SK-N-SH (cell line): ENCODE measurements at regions not wholly inside any gene's neighbourhood (a gene's known extent, or its start where the extent isn't known, plus 50 kb on each side); places are given as distances from the start of the nearest gene placed in this dataset.

ENCODE experiments used
- CTCF ChIA-PET: fragments of 300-600, 350-600 bp; formaldehyde crosslinking; extraction: SDS; loops from one replicate; lab custom pipeline; 2021; lab: Yijun Ruan, JAX
- POLR2A ChIA-PET: fragments of 350-600 bp; sonication (Branson Sonifier 250); formaldehyde crosslinking; extraction: SDS; loops from one replicate; lab custom pipeline; 2020; ENCODE audit warnings: antibody characterized with exemption, inconsistent platforms; lab: Yijun Ruan, JAX
- DNase-seq: peaks from one replicate; pipeline ENCODE4 v3.0.0; 2012
- H2AFZ ChIP-seq: fragments of 200-600 bp; sonication (generic); 2 replicates; pipeline ENCODE4 v1.8.1; 2016; ENCODE audit warnings: antibody characterized with exemption, mild to moderate bottlenecking, low read depth
- H3F3A ChIP-seq: fragments of 200-600 bp; sonication (generic); replicated peaks from 2 replicates; pipeline ENCODE3; 2016; ENCODE audit warnings: antibody characterized with exemption, mild to moderate bottlenecking; ENCODE audit not compliant: insufficient read depth
- H3K27ac ChIP-seq, 2 experiments: fragments of 200-500 bp in 1 of 2; fragments of 200-600 bp in 1 of 2; sonication (Bioruptor generic) in 1 of 2; sonication (generic), shearing (Covaris generic) in 1 of 2; 2 replicates each; pipeline versions ENCODE4 v1.5.1 to v1.6.1; 2014 to 2016; ENCODE audit warnings: low read depth in 2 of 2, inconsistent platforms in 1 of 2, low read length in 1 of 2, mild to moderate bottlenecking in 1 of 2, mixed read lengths in 1 of 2
- H3K27me3 ChIP-seq: fragments of 200-600 bp; sonication (generic), shearing (Covaris generic); 2 replicates; pipeline ENCODE4 v1.6.1; 2016; ENCODE audit warnings: mixed run types; ENCODE audit not compliant: insufficient read depth
- H3K36me3 ChIP-seq, 2 experiments: fragments of 200-500 bp in 1 of 2; fragments of 200-600 bp in 1 of 2; sonication (Bioruptor generic) in 1 of 2; sonication (generic) in 1 of 2; replicated peaks in 1 of 2; 2 replicates each; pipeline versions ENCODE3 to v1.5.1; 2014 to 2016; ENCODE audit warnings: low read length in 1 of 2, mild to moderate bottlenecking in 1 of 2; ENCODE audit not compliant: insufficient read depth in 2 of 2, control insufficient read depth in 1 of 2
- H3K4me1 ChIP-seq, 2 experiments: fragments of 200-500 bp in 1 of 2; fragments of 200-600 bp in 1 of 2; sonication (Bioruptor generic) in 1 of 2; sonication (generic), shearing (Covaris generic) in 1 of 2; 2 replicates each; pipeline versions ENCODE4 v1.5.1 to v1.6.1; 2014 to 2016; ENCODE audit warnings: low read depth in 1 of 2, low read length in 1 of 2, mixed run types in 1 of 2; ENCODE audit not compliant: insufficient read depth in 2 of 2, control insufficient read depth in 1 of 2
- H3K4me2 ChIP-seq: fragments of 200-600 bp; sonication (generic), shearing (Covaris generic); 2 replicates; pipeline ENCODE4 v1.6.1; 2017; ENCODE audit warnings: mixed run types
- H3K4me3 ChIP-seq, 2 experiments: fragments of 200-500 bp in 1 of 2; fragments of 200-600 bp in 1 of 2; sonication (Bioruptor generic) in 1 of 2; sonication (generic), shearing (Covaris generic) in 1 of 2; 2 replicates each; pipeline versions ENCODE4 v1.5.1 to v1.8.1; 2014 to 2016; ENCODE audit warnings: low read depth in 2 of 2, inconsistent platforms in 1 of 2, low read length in 1 of 2, mild to moderate bottlenecking in 1 of 2, mixed read lengths in 1 of 2, moderate library complexity in 1 of 2
- H3K79me2 ChIP-seq: fragments of 200-600 bp; sonication (generic); 2 replicates; pipeline ENCODE4 v1.8.1; 2017; ENCODE audit warnings: mild to moderate bottlenecking; ENCODE audit not compliant: insufficient read depth
- H3K9ac ChIP-seq: fragments of 200-600 bp; sonication (generic); 2 replicates; pipeline ENCODE4 v1.6.1; 2017; ENCODE audit warnings: mixed run types
- H3K9me2 ChIP-seq: fragments of 200-600 bp; sonication (generic); 2 replicates; pipeline ENCODE4 v1.6.1; 2017; ENCODE audit warnings: mixed run types
- H3K9me3 ChIP-seq: fragments of 200-600 bp; sonication (generic); 2 replicates; pipeline ENCODE4 v1.6.1; 2017; ENCODE audit warnings: mixed run types, mild to moderate bottlenecking, moderate library complexity
- H4K20me1 ChIP-seq: fragments of 200-600 bp; sonication (generic); 2 replicates; pipeline ENCODE4 v1.6.1; 2017; ENCODE audit warnings: mild to moderate bottlenecking, mixed run types; ENCODE audit not compliant: insufficient read depth
- ELF1 ChIP-seq: IDR thresholded peaks from 2 replicates; pipeline ENCODE4 v1.4.0; 2012
- FOXM1 ChIP-seq: IDR thresholded peaks from 2 replicates; pipeline ENCODE4 v1.4.0; 2012; ENCODE audit warnings: low read depth, mild to moderate bottlenecking
- GABPA ChIP-seq: IDR thresholded peaks from 2 replicates; pipeline ENCODE4 v1.4.0; 2012; ENCODE audit warnings: low read depth, mild to moderate bottlenecking
- GATA2 ChIP-seq: sonication (generic); formaldehyde crosslinking; IDR thresholded peaks from 2 replicates; pipeline ENCODE4 v1.5.0; 2020; ENCODE audit warnings: mild to moderate bottlenecking, missing genetic modification reagents
- MEF2A ChIP-seq: IDR thresholded peaks from 2 replicates; pipeline ENCODE4 v1.4.0; 2012; ENCODE audit warnings: low read depth, borderline replicate concordance
- NRF1 ChIP-seq: IDR thresholded peaks from 2 replicates; pipeline ENCODE4 v1.6.1; 2012; ENCODE audit warnings: low read depth, mild to moderate bottlenecking, low read length
- POLR2AphosphoS5 ChIP-seq: IDR thresholded peaks from 2 replicates; pipeline ENCODE4 v1.6.1; 2012; ENCODE audit warnings: low read depth, low read length
- RAD21 ChIP-seq: IDR thresholded peaks from 2 replicates; pipeline ENCODE4 v1.6.1; 2012; ENCODE audit warnings: mild to moderate bottlenecking, low read length
- RCOR1 ChIP-seq: fragments of 150-350 bp; IDR thresholded peaks from 2 replicates; pipeline ENCODE4 v1.6.1; 2017; ENCODE audit warnings: antibody characterized with exemption, low read length
- RFX5 ChIP-seq: IDR thresholded peaks from 2 replicates; pipeline ENCODE4 v1.6.1; 2012; ENCODE audit warnings: mild to moderate bottlenecking, improper control_type of control experiment, low read length
- SIN3A ChIP-seq: IDR thresholded peaks from 2 replicates; pipeline ENCODE4 v1.6.1; 2012; ENCODE audit warnings: low read depth, mild to moderate bottlenecking, low read length, moderate library complexity, borderline replicate concordance
- TAF1 ChIP-seq: IDR thresholded peaks from 2 replicates; pipeline ENCODE4 v1.6.1; 2012; ENCODE audit warnings: low read depth, mild to moderate bottlenecking, low read length, moderate library complexity, borderline replicate concordance
- TCF12 ChIP-seq: IDR thresholded peaks from 2 replicates; pipeline ENCODE4 v1.4.0; 2012
- WGBS: methylation state at CpG from one replicate; pipeline ENCODE4 v1.1.6; 2017; ENCODE audit warnings: low lambda C conversion rate; 5-methylcytosine and 5-hydroxymethylcytosine counted together
- TF ChIP-seq, protein P1 (sequence below): IDR thresholded peaks from 2 replicates; pipeline ENCODE4 v1.4.0; 2012; ENCODE audit warnings: low read depth, borderline replicate concordance
- TF ChIP-seq, protein P2 (sequence below): fragments of 150-350 bp; IDR thresholded peaks from 2 replicates; pipeline ENCODE4 v1.6.1; 2016; ENCODE audit warnings: mild to moderate bottlenecking, low read depth, low read length
- TF ChIP-seq, protein P3 (sequence below): IDR thresholded peaks from 2 replicates; pipeline ENCODE4 v1.4.0; 2012; ENCODE audit warnings: low read depth, borderline replicate concordance
- TF ChIP-seq, protein P4 (sequence below): fragments of 200-600 bp; sonication (generic); IDR thresholded peaks from 2 replicates; pipeline ENCODE4 v1.6.1; 2017; ENCODE audit warnings: antibody characterized with exemption, mild to moderate bottlenecking, moderate library complexity
- TF ChIP-seq, protein P5 (sequence below): fragments of 150-350 bp; IDR thresholded peaks from 2 replicates; pipeline ENCODE4 v1.6.1; 2017; ENCODE audit warnings: antibody characterized with exemption, low read length, low read depth, borderline replicate concordance

DNA sequence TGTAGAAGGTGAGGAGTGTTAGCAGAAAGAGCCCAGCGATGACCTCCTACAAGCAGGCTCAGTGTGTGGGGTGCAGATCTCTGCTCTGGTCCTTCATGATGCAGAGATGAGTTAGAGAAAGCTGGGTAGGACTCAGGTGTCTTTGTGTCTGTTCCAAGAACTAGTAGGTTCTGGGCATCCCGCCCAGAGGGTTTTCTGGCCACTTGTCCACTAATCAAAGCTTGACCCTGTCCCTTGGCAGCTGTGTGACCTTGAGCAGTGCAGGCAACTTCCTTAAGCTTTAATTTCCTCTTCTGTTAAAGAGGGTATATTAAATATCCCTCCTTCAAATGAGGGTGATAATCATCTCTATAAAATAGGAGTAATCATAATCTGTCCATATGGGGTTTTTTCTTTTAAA is 54.7 kb upstream of the WNT4 start:
- no peak overlapping the region for H3K9ac ChIP-seq
- H3K4me2 ChIP-seq: no peak overlapping the region
- H3F3A ChIP-seq: no peaks in the 10 kb centered on the region
- no peak overlapping the region for H2AFZ ChIP-seq
- no peak for TF ChIP-seq TAF1
- TF ChIP-seq RCOR1: no peak
- no peak for TF ChIP-seq ELF1
- TF ChIP-seq GATA2 (CRISPR knock-in tag): no peak
- TF ChIP-seq, protein P1, sequence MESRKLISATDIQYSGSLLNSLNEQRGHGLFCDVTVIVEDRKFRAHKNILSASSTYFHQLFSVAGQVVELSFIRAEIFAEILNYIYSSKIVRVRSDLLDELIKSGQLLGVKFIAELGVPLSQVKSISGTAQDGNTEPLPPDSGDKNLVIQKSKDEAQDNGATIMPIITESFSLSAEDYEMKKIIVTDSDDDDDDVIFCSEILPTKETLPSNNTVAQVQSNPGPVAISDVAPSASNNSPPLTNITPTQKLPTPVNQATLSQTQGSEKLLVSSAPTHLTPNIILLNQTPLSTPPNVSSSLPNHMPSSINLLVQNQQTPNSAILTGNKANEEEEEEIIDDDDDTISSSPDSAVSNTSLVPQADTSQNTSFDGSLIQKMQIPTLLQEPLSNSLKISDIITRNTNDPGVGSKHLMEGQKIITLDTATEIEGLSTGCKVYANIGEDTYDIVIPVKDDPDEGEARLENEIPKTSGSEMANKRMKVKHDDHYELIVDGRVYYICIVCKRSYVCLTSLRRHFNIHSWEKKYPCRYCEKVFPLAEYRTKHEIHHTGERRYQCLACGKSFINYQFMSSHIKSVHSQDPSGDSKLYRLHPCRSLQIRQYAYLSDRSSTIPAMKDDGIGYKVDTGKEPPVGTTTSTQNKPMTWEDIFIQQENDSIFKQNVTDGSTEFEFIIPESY: no peak
- TF ChIP-seq, protein P2, sequence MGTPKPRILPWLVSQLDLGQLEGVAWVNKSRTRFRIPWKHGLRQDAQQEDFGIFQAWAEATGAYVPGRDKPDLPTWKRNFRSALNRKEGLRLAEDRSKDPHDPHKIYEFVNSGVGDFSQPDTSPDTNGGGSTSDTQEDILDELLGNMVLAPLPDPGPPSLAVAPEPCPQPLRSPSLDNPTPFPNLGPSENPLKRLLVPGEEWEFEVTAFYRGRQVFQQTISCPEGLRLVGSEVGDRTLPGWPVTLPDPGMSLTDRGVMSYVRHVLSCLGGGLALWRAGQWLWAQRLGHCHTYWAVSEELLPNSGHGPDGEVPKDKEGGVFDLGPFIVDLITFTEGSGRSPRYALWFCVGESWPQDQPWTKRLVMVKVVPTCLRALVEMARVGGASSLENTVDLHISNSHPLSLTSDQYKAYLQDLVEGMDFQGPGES: no peak
- TF ChIP-seq, protein P3, sequence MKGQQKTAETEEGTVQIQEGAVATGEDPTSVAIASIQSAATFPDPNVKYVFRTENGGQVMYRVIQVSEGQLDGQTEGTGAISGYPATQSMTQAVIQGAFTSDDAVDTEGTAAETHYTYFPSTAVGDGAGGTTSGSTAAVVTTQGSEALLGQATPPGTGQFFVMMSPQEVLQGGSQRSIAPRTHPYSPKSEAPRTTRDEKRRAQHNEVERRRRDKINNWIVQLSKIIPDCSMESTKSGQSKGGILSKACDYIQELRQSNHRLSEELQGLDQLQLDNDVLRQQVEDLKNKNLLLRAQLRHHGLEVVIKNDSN: no peak
- no peak for TF ChIP-seq TCF12
- TF ChIP-seq, protein P4, sequence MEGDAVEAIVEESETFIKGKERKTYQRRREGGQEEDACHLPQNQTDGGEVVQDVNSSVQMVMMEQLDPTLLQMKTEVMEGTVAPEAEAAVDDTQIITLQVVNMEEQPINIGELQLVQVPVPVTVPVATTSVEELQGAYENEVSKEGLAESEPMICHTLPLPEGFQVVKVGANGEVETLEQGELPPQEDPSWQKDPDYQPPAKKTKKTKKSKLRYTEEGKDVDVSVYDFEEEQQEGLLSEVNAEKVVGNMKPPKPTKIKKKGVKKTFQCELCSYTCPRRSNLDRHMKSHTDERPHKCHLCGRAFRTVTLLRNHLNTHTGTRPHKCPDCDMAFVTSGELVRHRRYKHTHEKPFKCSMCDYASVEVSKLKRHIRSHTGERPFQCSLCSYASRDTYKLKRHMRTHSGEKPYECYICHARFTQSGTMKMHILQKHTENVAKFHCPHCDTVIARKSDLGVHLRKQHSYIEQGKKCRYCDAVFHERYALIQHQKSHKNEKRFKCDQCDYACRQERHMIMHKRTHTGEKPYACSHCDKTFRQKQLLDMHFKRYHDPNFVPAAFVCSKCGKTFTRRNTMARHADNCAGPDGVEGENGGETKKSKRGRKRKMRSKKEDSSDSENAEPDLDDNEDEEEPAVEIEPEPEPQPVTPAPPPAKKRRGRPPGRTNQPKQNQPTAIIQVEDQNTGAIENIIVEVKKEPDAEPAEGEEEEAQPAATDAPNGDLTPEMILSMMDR: no peak
- no peak for TF ChIP-seq GABPA
- TF ChIP-seq POLR2AphosphoS5: no peak
- TF ChIP-seq MEF2A: no peak
- no peak for TF ChIP-seq NRF1
- TF ChIP-seq SIN3A: no peak
- TF ChIP-seq FOXM1: no peak
- no peak for TF ChIP-seq RFX5
- no peak for TF ChIP-seq RAD21
- TF ChIP-seq, protein P5, sequence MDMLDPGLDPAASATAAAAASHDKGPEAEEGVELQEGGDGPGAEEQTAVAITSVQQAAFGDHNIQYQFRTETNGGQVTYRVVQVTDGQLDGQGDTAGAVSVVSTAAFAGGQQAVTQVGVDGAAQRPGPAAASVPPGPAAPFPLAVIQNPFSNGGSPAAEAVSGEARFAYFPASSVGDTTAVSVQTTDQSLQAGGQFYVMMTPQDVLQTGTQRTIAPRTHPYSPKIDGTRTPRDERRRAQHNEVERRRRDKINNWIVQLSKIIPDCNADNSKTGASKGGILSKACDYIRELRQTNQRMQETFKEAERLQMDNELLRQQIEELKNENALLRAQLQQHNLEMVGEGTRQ: no peak
- H3K9me3 ChIP-seq: no peaks in the 10 kb centered on the region
- H4K20me1 ChIP-seq: no peaks in the 10 kb centered on the region
- ChIA-PET CTCF (interaction anchor here (0.8 to 1.8 kb wide), 2 partner anchors 39 to 92 kb away, joined by 3 to 6 read pairs; no protein-coding TSS in a partner anchor), POLR2A (no interaction called here)
- H3K79me2 ChIP-seq: no peaks in the 10 kb centered on the region
- no peaks in the 10 kb centered on the region for H3K4me1 ChIP-seq
- no peak overlapping the region for H3K27ac ChIP-seq
- H3K9me2 ChIP-seq: no peaks in the 10 kb centered on the region
- WGBS: 60% methylated on average over 2 of the region's 2 CpGs
- no peaks in the 10 kb centered on the region for H3K36me3 ChIP-seq
- no peak overlapping the region for H3K4me3 ChIP-seq
- 0 out of 2 replicates have a peak, but pooled peaks cover 11% of the 10 kb centered on the region for H3K27me3 ChIP-seq
- no peak for DNase-seq
